HTR-8/SVneo (cell line): ENCODE measurements at regions not wholly inside any gene's neighbourhood (a gene's known extent, or its start where the extent isn't known, plus 50 kb on each side); places are given as distances from the start of the nearest gene placed in this dataset.
"Not testable (repeated sequence)": the region's sequence is repeated elsewhere in the genome, so short reads cannot be mapped to it uniquely, and the experiment has no call there.

ENCODE experiments used
- DNase-seq: peaks from one replicate; pipeline ENCODE4 v3.0.0; 2011; ENCODE audit warnings: low spot score, mixed read lengths; ENCODE audit not compliant: insufficient read length
- FAIRE-seq: peaks from 2 replicates; lab custom pipeline; 2011; peaks lifted over from hg19 to GRCh38; lab: Jason Lieb, UNC

GRCh38 chr13:24616514-24616913, 63.7 kb upstream of the ATP12A start:
- no peak for FAIRE-seq
- DNase-seq, result no peak

GRCh38 chr13:24617256-24618010, 62.8 kb upstream of the ATP12A start:
- no peak for FAIRE-seq

GRCh38 chr13:24618011-24618955, 61.9 kb upstream of the ATP12A start:
- DNase-seq (no peak), FAIRE-seq (no peak)

More at GRCh38 chr13:24617256-24618010, 62.8 kb upstream of the ATP12A start:
- no peak for DNase-seq

GRCh38 chr13:24619282-24619681, 60.9 kb upstream of the ATP12A start:
- no peak for FAIRE-seq

GRCh38 chr13:24622481-24623148, 57.6 kb upstream of the ATP12A start:
- not testable (repeated sequence) for FAIRE-seq, DNase-seq

More at GRCh38 chr13:24619282-24619681, 60.9 kb upstream of the ATP12A start:
- no peak for DNase-seq

GRCh38 chr13:24623149-24623665, 57.0 kb upstream of the ATP12A start:
- FAIRE-seq (no peak), DNase-seq (no peak)

GRCh38 chr13:24624363-24624762, 55.8 kb upstream of the ATP12A start:
- FAIRE-seq, result no peak
- no peak for DNase-seq

- no peak for FAIRE-seq
- DNase-seq, result no peak
These were observed 55.4 kb upstream of the ATP12A start for GRCh38 chr13:24624801-24625231.

GRCh38 chr13:24625331-24625731, 54.9 kb upstream of the ATP12A start:
- FAIRE-seq (no peak), DNase-seq (no peak)

GRCh38 chr13:24625870-24626849, 54.0 kb upstream of the ATP12A start:
- no peak for DNase-seq
- FAIRE-seq, result no peak

- FAIRE-seq (no peak), DNase-seq (no peak)
These were observed 53.0 kb upstream of the ATP12A start for GRCh38 chr13:24627090-24627714.

GRCh38 chr13:24627946-24628345, 52.3 kb upstream of the ATP12A start:
- FAIRE-seq, result no peak
- no peak for DNase-seq

GRCh38 chr13:24629320-24629719, 50.9 kb upstream of the ATP12A start:
- FAIRE-seq (no peak), DNase-seq (no peak)

- no peak for FAIRE-seq
- DNase-seq, result no peak
These were observed 50.1 kb upstream of the ATP12A start for GRCh38 chr13:24630121-24630520.
